Astrocyte (in vitro differentiated cells and primary cell): ENCODE measurements at regions not wholly inside any gene's neighbourhood (a gene's known extent, or its start where the extent isn't known, plus 50 kb on each side); places are given as distances from the start of the nearest gene placed in this dataset.
"Not testable (repeated sequence)": the region's sequence is repeated elsewhere in the genome, so short reads cannot be mapped to it uniquely, and the experiment has no call there.

Source experiments
- EZH2 ChIP-seq: IDR thresholded peaks from 2 replicates; pipeline ENCODE4 v1.6.1; 2012; ENCODE audit warnings: mild to moderate bottlenecking, low read length, inconsistent platforms; ENCODE audit not compliant: insufficient read depth
- TF ChIP-seq, protein P1 (sequence below): IDR thresholded peaks from 2 replicates; pipeline ENCODE4 v1.5.1; 2011; ENCODE audit warnings: low read depth, mild to moderate bottlenecking, inconsistent platforms, low read length, moderate library complexity; ENCODE audit not compliant: insufficient read depth

DNA sequence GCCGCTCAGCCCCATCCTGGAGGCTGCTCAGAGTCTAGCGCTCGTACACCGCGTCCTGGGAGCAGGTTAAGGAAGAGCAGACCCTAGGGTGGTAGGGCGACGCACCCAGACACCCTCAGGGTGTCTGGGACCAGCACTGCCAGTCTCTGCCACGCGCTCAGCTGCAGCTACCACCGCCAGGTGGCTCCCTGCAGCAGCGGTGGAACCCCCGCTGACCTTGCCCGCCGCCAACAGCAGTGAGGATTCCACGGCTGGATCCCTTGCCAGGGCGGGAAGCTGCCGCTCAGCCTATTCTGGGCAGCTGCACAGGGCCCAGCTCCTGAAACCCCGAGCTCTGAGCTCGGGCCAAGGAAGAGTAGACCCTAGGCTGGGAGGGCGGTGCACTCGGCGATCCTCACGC lies 83.6 kb downstream of the POTEC start:
- TF ChIP-seq, protein P1, sequence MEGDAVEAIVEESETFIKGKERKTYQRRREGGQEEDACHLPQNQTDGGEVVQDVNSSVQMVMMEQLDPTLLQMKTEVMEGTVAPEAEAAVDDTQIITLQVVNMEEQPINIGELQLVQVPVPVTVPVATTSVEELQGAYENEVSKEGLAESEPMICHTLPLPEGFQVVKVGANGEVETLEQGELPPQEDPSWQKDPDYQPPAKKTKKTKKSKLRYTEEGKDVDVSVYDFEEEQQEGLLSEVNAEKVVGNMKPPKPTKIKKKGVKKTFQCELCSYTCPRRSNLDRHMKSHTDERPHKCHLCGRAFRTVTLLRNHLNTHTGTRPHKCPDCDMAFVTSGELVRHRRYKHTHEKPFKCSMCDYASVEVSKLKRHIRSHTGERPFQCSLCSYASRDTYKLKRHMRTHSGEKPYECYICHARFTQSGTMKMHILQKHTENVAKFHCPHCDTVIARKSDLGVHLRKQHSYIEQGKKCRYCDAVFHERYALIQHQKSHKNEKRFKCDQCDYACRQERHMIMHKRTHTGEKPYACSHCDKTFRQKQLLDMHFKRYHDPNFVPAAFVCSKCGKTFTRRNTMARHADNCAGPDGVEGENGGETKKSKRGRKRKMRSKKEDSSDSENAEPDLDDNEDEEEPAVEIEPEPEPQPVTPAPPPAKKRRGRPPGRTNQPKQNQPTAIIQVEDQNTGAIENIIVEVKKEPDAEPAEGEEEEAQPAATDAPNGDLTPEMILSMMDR = not testable (repeated sequence)
- TF ChIP-seq EZH2 = not testable (repeated sequence)
